Middle frontal gyrus (tissue), 1 donor: ENCODE measurements at regions not wholly inside any gene's neighbourhood (a gene's known extent, or its start where the extent isn't known, plus 50 kb on each side); places are given as distances from the start of the nearest gene placed in this dataset.

ENCODE experiments used
- DNase-seq: peaks from one replicate; pipeline ENCODE4 v3.0.0-alpha.2; 2015; ENCODE audit warnings: low spot score; ENCODE audit errors: extremely low spot score

DNA sequence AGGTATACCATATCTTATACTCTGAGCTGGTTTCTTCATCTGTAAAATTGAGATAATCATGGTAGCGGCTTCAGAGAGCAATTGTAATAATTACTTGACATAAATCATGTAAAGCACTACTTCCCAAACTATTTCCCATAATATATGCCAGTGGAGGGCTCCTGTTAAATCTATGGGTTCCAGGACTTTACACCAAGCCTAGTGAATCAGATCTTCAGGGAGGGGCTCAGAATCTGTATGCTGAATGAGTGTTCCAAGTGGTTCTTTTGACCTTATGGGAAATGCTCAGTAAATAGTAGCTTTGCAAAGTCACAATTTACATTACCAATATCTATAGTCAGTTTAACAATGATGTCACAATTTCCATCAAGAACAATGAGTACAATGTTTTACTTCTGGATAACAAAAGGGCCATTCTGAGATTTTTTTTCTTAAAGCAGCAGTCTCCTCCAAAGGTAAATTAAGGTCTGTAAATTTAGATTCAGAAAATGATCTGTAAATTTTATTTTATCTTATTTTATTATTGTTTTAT lies 50.9 kb upstream of the NLK start:
- no peak for DNase-seq
